GM12878 (cell line): ENCODE measurements at regions not wholly inside any gene's neighbourhood (a gene's known extent, or its start where the extent isn't known, plus 50 kb on each side); places are given as distances from the start of the nearest gene placed in this dataset.

Experiments
- ATAC-seq: fragments of 200-7000 bp; cut with Tn5 transposase; 3 replicates; pipeline ENCODE4 v1.9.1; 2020; ENCODE audit warnings: mild to moderate bottlenecking, moderate library complexity
- BruUV-seq: library from RNA; stranded (reverse); fragments of 400-500 nt; replicated peaks from 2 replicates; lab custom pipeline; 2021; lab: Mats Ljungman, UMichigan
- CTCF ChIA-PET: fragments of 300-600 bp; sonication (Branson Sonifier 250); formaldehyde crosslinking; extraction: SDS; loops from one replicate; lab custom pipeline; 2021; ENCODE audit warnings: inconsistent platforms; lab: Yijun Ruan, JAX
- POLR2A ChIA-PET: fragments of 350-600 bp; formaldehyde crosslinking; extraction: SDS; loops from one replicate; lab custom pipeline; 2021; ENCODE audit warnings: inconsistent platforms; lab: Charles Lee
- RAD21 ChIA-PET: fragments of 300-600 bp; sonication (Branson Sonifier 250); formaldehyde crosslinking; loops from one replicate; lab custom pipeline; 2023; ENCODE audit warnings: antibody characterized with exemption; ENCODE audit not compliant: unreplicated experiment; lab: Charles Lee
- SMC1A ChIA-PET: fragments of 300-600 bp; sonication (Branson Sonifier 250); formaldehyde crosslinking; loops from one replicate; lab custom pipeline; 2023; ENCODE audit not compliant: unreplicated experiment, uncharacterized antibody; lab: Charles Lee
- DNase-seq: peaks from one replicate; pipeline ENCODE4 v3.0.0-alpha.2; 2011; ENCODE audit warnings: low read depth, low spot score
- FAIRE-seq: peaks from 3 replicates; lab custom pipeline; 2011; peaks lifted over from hg19 to GRCh38; lab: Jason Lieb, UNC
- H2AFZ ChIP-seq: 2 replicates; pipeline ENCODE4 v1.6.0; 2011; ENCODE audit warnings: low read depth, low read length, control low read depth; ENCODE audit not compliant: control insufficient read depth
- H3K27ac ChIP-seq: 2 replicates; pipeline ENCODE4 v1.5.1; 2011; ENCODE audit warnings: control low read depth; ENCODE audit not compliant: control insufficient read depth, insufficient read depth
- H3K27me3 ChIP-seq, 2 experiments: replicated peaks in 1 of 2; 2 replicates each; pipeline versions ENCODE4 v1.6.0 to v1.6.1; 2011; ENCODE audit warnings: low read length in 1 of 2; ENCODE audit not compliant: control insufficient read depth in 2 of 2, insufficient read depth in 2 of 2
- H3K36me3 ChIP-seq, 2 experiments: 2 replicates each; pipeline ENCODE4 v1.5.1; 2011; ENCODE audit warnings: low read length in 1 of 2; ENCODE audit not compliant: control insufficient read depth in 2 of 2, insufficient read depth in 2 of 2
- H3K4me1 ChIP-seq: 2 replicates; pipeline ENCODE4 v1.6.1; 2011; ENCODE audit warnings: mild to moderate bottlenecking, low read length, moderate library complexity, mixed read lengths; ENCODE audit not compliant: control insufficient read depth, insufficient read depth
- H3K4me2 ChIP-seq: 2 replicates; pipeline ENCODE4 v1.6.0; 2011; ENCODE audit warnings: control low read depth; ENCODE audit not compliant: control insufficient read depth, insufficient read depth
- H3K4me3 ChIP-seq: fragments of 200-600 bp; sonication (generic); 2 replicates; pipeline ENCODE4 v1.5.1; 2016
- H3K79me2 ChIP-seq: 2 replicates; pipeline ENCODE4 v1.6.0; 2011; ENCODE audit warnings: low read length; ENCODE audit not compliant: control insufficient read depth, insufficient read depth
- H3K9ac ChIP-seq: 2 replicates; pipeline ENCODE4 v1.8.0; 2011; ENCODE audit warnings: low read length, control low read depth, mixed read lengths; ENCODE audit not compliant: control insufficient read depth, insufficient read depth
- H3K9me3 ChIP-seq: replicated peaks from 3 replicates; pipeline ENCODE4 v1.5.1; 2011; ENCODE audit warnings: mild to moderate bottlenecking, low read length; ENCODE audit not compliant: control insufficient read depth, insufficient read depth
- H4K20me1 ChIP-seq: 2 replicates; pipeline ENCODE4 v1.6.0; 2011; ENCODE audit not compliant: control insufficient read depth, insufficient read depth
- ATF3 ChIP-seq: IDR thresholded peaks from 2 replicates; pipeline ENCODE4 v1.6.1; 2011; ENCODE audit warnings: low read depth, mild to moderate bottlenecking, low read length, moderate library complexity, borderline replicate concordance; ENCODE audit errors: extremely low read depth
- CUX1 ChIP-seq: IDR thresholded peaks from 2 replicates; pipeline ENCODE4 v1.6.1; 2012; ENCODE audit warnings: improper control_type of control experiment, low read depth, low read length; ENCODE audit not compliant: insufficient replicate concordance
- MTA3 ChIP-seq: IDR thresholded peaks from 2 replicates; pipeline ENCODE4 v1.6.1; 2012; ENCODE audit warnings: low read length, inconsistent platforms, borderline replicate concordance
- NRF1 ChIP-seq: conservative IDR thresholded peaks from 2 replicates; pipeline ENCODE4 v1.6.1; 2011; ENCODE audit warnings: mild to moderate bottlenecking, low read depth, low read length, improper control_type of control experiment
- POLR2AphosphoS2 ChIP-seq: IDR thresholded peaks from 2 replicates; pipeline ENCODE4 v1.6.1; 2011; ENCODE audit warnings: low read depth, mild to moderate bottlenecking, low read length, improper control_type of control experiment, moderate library complexity
- RB1 ChIP-seq: fragments of 450-650 bp; formaldehyde crosslinking; IDR thresholded peaks from 2 replicates; pipeline ENCODE4 v1.6.1; 2017; ENCODE audit warnings: mild to moderate bottlenecking, borderline replicate concordance
- RBBP5 ChIP-seq: fragments of 200-600 bp; sonication (generic); conservative IDR thresholded peaks from 2 replicates; pipeline ENCODE4 v1.6.1; 2016
- SUZ12 ChIP-seq: fragments of 200-600 bp; sonication (generic); IDR thresholded peaks from one replicate; pipeline ENCODE4 v1.6.1; 2018; ENCODE audit warnings: antibody characterized with exemption, mild to moderate bottlenecking; ENCODE audit not compliant: unreplicated experiment
- WGBS: methylation state at CpG from one replicate; pipeline ENCODE4 v1.1.6; 2016; ENCODE audit warnings: low lambda C conversion rate; ENCODE audit not compliant: insufficient replicate concordance, insufficient coverage; ENCODE audit errors: missing lambda C conversion rate; 5-methylcytosine and 5-hydroxymethylcytosine counted together
- in situ Hi-C: fragments of 300-500 bp; cut with MboI; formaldehyde crosslinking; loops from 9 replicates; pipeline ENCODE4 v1.14.3; 2018; ENCODE audit warnings: mixed read lengths
- intact Hi-C: fragments of 100-400 bp; cut with micrococcal nuclease; formaldehyde crosslinking; loops from one replicate; pipeline ENCODE4 v1.14.2; 2022; ENCODE audit not compliant: unreplicated experiment

GRCh38 chr2:235217846-235218245, 266.0 kb downstream of the SH3BP4 start:
- no peaks in the 10 kb centered on the region for H3K27me3 ChIP-seq
- in situ Hi-C loops (no loop called here), intact Hi-C loops (no loop called here)
- 92% methylated on average over 5 of the region's 5 CpGs for WGBS
- H3K27ac ChIP-seq, result no peak overlapping the region
- BruUV-seq, result no TSS peak
- no peaks in the 10 kb centered on the region for H3K79me2 ChIP-seq
- TF ChIP-seq ATF3 (no peak), MTA3 (no peak), RB1 (no peak), CUX1 (no peak), NRF1 (no peak), POLR2AphosphoS2 (no peak), RBBP5 (no peak), SUZ12 (no peak)
- no peak overlapping the region for H2AFZ ChIP-seq
- H3K4me1 ChIP-seq, result no peaks in the 10 kb centered on the region
- H3K9me3 ChIP-seq, result no peaks in the 10 kb centered on the region
- ChIA-PET POLR2A (no interaction called here), RAD21 (no interaction called here), CTCF (no interaction called here), SMC1A (no interaction called here)
- no peaks in the 10 kb centered on the region for H4K20me1 ChIP-seq
- H3K4me3 ChIP-seq, result no peak overlapping the region
- no peak overlapping the region for H3K4me2 ChIP-seq
- H3K36me3 ChIP-seq, result no peaks in the 10 kb centered on the region
- no peak overlapping the region for H3K9ac ChIP-seq
- DNase-seq (no peak), ATAC-seq (no peak), FAIRE-seq (no peak)
